ENCODE measurements at regions not wholly inside any gene's neighbourhood (a gene's known extent, or its start where the extent isn't known, plus 50 kb on each side); places are given as distances from the start of the nearest gene placed in this dataset.
A peak's percentile ranks its signal among the peaks of the same experiment; 100 is the strongest.

DNA sequence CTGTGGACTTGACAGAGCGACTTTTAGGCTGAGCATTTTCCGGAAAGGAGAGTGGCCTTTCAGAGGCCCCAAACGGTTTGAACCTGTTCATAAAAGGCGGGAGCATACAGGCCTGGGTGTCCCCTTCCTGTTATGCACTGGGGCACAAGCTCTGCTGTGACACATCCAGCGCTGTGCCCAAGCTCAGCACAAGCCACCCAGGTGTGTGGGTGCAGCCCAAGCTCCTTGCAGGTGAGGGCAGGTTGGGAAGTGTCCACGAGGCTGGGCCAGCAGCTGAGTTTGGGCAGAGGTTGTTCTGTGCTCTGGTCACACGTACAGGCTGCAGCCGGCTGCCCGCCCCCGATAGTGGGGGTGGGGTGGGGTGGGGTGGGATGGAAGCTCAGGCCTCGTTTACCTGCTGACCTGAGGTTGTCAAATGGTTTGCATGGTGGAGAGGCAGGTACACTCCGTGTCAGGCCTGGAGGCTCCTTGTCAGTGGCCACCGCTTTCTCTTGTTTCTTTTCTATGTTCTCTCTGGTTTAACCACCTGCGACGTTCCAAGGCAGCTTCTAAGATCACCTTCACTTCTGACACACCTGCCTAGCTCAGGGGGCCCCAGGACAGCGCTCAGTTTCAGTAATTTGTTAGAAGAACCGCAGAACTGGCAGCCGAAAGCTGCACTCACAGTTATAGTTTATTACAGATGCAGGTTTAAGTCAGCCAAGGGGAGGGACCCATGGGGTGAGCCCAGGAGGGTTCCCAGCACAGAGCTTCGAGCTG is 194.7 kb upstream of the CIBAR2 start:
- Histone ChIP-seq H3K4me1 (ENCODE audit: insufficient read depth, low read length) (peaks cover 69% of the 10 kb centered on the region), H3K79me2 (ENCODE audit: insufficient read depth, low read length) (no peaks in the 10 kb centered on the region), H3K27ac (ENCODE audit: extremely low read length, insufficient read depth, low read length) (peak overlapping the region; percentile 72), H3K27me3 (ENCODE audit: control insufficient read depth in 1 of 2, insufficient read depth in 2 of 2, low read length in 2 of 2) (peaks cover 2 to 10% of the 10 kb centered on the region in 2 experiments; a peak in 1 of 5 replicates), H3K4me2 (ENCODE audit: low read depth, low read length) (peak overlapping the region; percentile 76), H3K4me3 (replicated peaks in 1 of 3; ENCODE audit: insufficient read depth in 1 of 3, low read depth in 2 of 3, low read length in 3 of 3) (peak overlapping the region in 2 of 3 experiments; percentile 17 to 42; a peak in 2 of 6 replicates), H4K20me1 (ENCODE audit: insufficient read depth, low read length) (peaks cover 11% of the 10 kb centered on the region; the same call in 1 of the 2 replicates), H2AFZ (ENCODE audit: low read length) (no peak overlapping the region), H3K9me3 (ENCODE audit: low read length) (no peaks in the 10 kb centered on the region), H3K36me3 (replicated peaks in 1 of 2; ENCODE audit: control insufficient read depth in 1 of 2, insufficient read depth in 2 of 2, low read length in 2 of 2) (no peaks in the 10 kb centered on the region), H3K9ac (ENCODE audit: insufficient read depth, low read depth, low read length) (peak overlapping the region; percentile 48)
- in situ Hi-C loops (cut with HindIII; ENCODE audit: extremely low pct_ligation_motif_present, low pct_unique_long_range_greater_than_20kb) (no loop called here), intact Hi-C loops (cut with micrococcal nuclease; ENCODE audit: unreplicated experiment) (loop anchor here (1.0 kb wide), 1 partner anchor 16 kb away; no protein-coding TSS in a partner anchor)
- ChIA-PET POLR2A (interaction anchor here (0.6 to 3.9 kb wide), 10 partner anchors 10 to 305 kb away, joined by 3 to 100 read pairs (median 6); partner anchors contain the start of gene GSE1), CTCF (ENCODE audit: low intra/inter-chr PET ratio, low total read pairs) (no interaction called here)
- no peak for DNase-seq (ENCODE audit: low spot score)
- BruUV-seq (replicated peaks), result TSS peak; percentile 92
- no peak for FAIRE-seq
- ATAC-seq, result peak; percentile 5
- WGBS (ENCODE audit: low lambda C conversion rate), result 21% methylated on average over 19 of the region's 19 CpGs
- TF ChIP-seq ZC3H13 (CRISPR knock-in tag; IDR thresholded peaks at IDR 0.05), result peak; percentile 82; the same call in 1 of the 2 replicates
- TF ChIP-seq, protein P1, sequence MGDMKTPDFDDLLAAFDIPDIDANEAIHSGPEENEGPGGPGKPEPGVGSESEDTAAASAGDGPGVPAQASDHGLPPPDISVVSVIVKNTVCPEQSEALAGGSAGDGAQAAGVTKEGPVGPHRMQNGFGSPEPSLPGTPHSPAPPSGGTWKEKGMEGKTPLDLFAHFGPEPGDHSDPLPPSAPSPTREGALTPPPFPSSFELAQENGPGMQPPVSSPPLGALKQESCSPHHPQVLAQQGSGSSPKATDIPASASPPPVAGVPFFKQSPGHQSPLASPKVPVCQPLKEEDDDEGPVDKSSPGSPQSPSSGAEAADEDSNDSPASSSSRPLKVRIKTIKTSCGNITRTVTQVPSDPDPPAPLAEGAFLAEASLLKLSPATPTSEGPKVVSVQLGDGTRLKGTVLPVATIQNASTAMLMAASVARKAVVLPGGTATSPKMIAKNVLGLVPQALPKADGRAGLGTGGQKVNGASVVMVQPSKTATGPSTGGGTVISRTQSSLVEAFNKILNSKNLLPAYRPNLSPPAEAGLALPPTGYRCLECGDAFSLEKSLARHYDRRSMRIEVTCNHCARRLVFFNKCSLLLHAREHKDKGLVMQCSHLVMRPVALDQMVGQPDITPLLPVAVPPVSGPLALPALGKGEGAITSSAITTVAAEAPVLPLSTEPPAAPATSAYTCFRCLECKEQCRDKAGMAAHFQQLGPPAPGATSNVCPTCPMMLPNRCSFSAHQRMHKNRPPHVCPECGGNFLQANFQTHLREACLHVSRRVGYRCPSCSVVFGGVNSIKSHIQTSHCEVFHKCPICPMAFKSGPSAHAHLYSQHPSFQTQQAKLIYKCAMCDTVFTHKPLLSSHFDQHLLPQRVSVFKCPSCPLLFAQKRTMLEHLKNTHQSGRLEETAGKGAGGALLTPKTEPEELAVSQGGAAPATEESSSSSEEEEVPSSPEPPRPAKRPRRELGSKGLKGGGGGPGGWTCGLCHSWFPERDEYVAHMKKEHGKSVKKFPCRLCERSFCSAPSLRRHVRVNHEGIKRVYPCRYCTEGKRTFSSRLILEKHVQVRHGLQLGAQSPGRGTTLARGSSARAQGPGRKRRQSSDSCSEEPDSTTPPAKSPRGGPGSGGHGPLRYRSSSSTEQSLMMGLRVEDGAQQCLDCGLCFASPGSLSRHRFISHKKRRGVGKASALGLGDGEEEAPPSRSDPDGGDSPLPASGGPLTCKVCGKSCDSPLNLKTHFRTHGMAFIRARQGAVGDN (CRISPR knock-in tag; IDR thresholded peaks at IDR 0.05), result no peak
- TF ChIP-seq, protein P2, sequence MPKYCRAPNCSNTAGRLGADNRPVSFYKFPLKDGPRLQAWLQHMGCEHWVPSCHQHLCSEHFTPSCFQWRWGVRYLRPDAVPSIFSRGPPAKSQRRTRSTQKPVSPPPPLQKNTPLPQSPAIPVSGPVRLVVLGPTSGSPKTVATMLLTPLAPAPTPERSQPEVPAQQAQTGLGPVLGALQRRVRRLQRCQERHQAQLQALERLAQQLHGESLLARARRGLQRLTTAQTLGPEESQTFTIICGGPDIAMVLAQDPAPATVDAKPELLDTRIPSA (CRISPR knock-in tag; IDR thresholded peaks at IDR 0.05; ENCODE audit: borderline replicate concordance), result 0 out of 2 replicates have a peak, but pooled peaks have one; percentile 7
- TF ChIP-seq U2AF1 (optimal IDR thresholded peaks at IDR 0.05; ENCODE audit: low read depth, low read length), result peak; percentile 41
- 0 out of 2 replicates have a peak, but pooled peaks have one; percentile 22 for TF ChIP-seq ZNF235 (CRISPR knock-in tag; IDR thresholded peaks at IDR 0.05; ENCODE audit: borderline replicate concordance)
- TF ChIP-seq BRD4 (CRISPR knock-in tag; IDR thresholded peaks at IDR 0.05), result 0 out of 2 replicates have a peak, but pooled peaks have one; percentile 58
- TF ChIP-seq NONO (IDR thresholded peaks at IDR 0.05), result no peak
- peak; percentile 6; the same call in 1 of the 2 replicates for TF ChIP-seq NONO (CRISPR knock-in tag; conservative IDR thresholded peaks at IDR 0.05)
- 0 out of 2 replicates have a peak, but pooled peaks have one; percentile 41 for TF ChIP-seq REL (CRISPR knock-in tag; conservative IDR thresholded peaks at IDR 0.05)
- 0 out of 2 replicates have a peak, but pooled peaks have one; percentile 14 for TF ChIP-seq TEAD2 (CRISPR knock-in tag; IDR thresholded peaks at IDR 0.05)
- TF ChIP-seq, protein P3, sequence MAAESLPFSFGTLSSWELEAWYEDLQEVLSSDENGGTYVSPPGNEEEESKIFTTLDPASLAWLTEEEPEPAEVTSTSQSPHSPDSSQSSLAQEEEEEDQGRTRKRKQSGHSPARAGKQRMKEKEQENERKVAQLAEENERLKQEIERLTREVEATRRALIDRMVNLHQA (CRISPR knock-in tag; IDR thresholded peaks at IDR 0.05), result no peak
- TF ChIP-seq RBFOX2 (IDR thresholded peaks at IDR 0.05; ENCODE audit: low read depth, low read length), result 0 out of 2 replicates have a peak, but pooled peaks have one; percentile 18
- TF ChIP-seq RBAK (CRISPR knock-in tag; IDR thresholded peaks at IDR 0.05), result peak; percentile 26; the same call in 1 of the 2 replicates
- no peak for TF ChIP-seq ZKSCAN1 (IDR thresholded peaks at IDR 0.05; ENCODE audit: low read length)
- no peak for TF ChIP-seq PITX1 (CRISPR knock-in tag; IDR thresholded peaks at IDR 0.05)
- no peak for TF ChIP-seq ZNF292 (CRISPR knock-in tag; IDR thresholded peaks at IDR 0.05; ENCODE audit: borderline replicate concordance, low read depth)
- peak; percentile 49 for TF ChIP-seq ZEB1 (IDR thresholded peaks at IDR 0.05; ENCODE audit: insufficient replicate concordance, low read depth)
- TF ChIP-seq ZNF841 (CRISPR knock-in tag; IDR thresholded peaks at IDR 0.05; ENCODE audit: borderline replicate concordance), result peak; percentile 24; the same call in 1 of the 2 replicates
